ENCODE measurements at regions not wholly inside any gene's neighbourhood (a gene's known extent, or its start where the extent isn't known, plus 50 kb on each side); places are given as distances from the start of the nearest gene placed in this dataset.

GRCh38 chr13:67643516-67644055, 413.4 kb upstream of the PCDH9 start:
- no peak for ATAC-seq
- no peak for DNase-seq (ENCODE audit: low spot score)

GRCh38 chr13:67642657-67643056, 412.5 kb upstream of the PCDH9 start:
- ATAC-seq (no peak), DNase-seq (ENCODE audit: low spot score) (no peak)

GRCh38 chr13:67635754-67636153, 405.6 kb upstream of the PCDH9 start:
- no peak for DNase-seq (ENCODE audit: low spot score)
- ATAC-seq, result no peak

GRCh38 chr13:67632590-67632989, 402.5 kb upstream of the PCDH9 start:
- DNase-seq (ENCODE audit: low spot score), result no peak
- no peak for ATAC-seq

GRCh38 chr13:67630640-67631039, 400.5 kb upstream of the PCDH9 start:
- DNase-seq (ENCODE audit: low spot score) (no peak), ATAC-seq (no peak)

GRCh38 chr13:67623630-67624029, 393.5 kb upstream of the PCDH9 start:
- ATAC-seq (no peak), DNase-seq (ENCODE audit: low spot score) (no peak)

- ATAC-seq, result no peak
- no peak for DNase-seq (ENCODE audit: low spot score)
Measured at GRCh38 chr13:67620665-67621064, 390.5 kb upstream of the PCDH9 start.

GRCh38 chr13:67619995-67620380, 389.9 kb upstream of the PCDH9 start:
- ATAC-seq, result no peak
- DNase-seq (ENCODE audit: low spot score), result no peak

- DNase-seq (ENCODE audit: low spot score) (no peak), ATAC-seq (no peak)
Measured at GRCh38 chr13:67619351-67619994, 389.3 kb upstream of the PCDH9 start.

GRCh38 chr13:67614579-67614978, 384.4 kb upstream of the PCDH9 start:
- DNase-seq (ENCODE audit: low spot score), result no peak
- no peak for ATAC-seq

- ATAC-seq, result no peak
- no peak for DNase-seq (ENCODE audit: low spot score)
Measured at GRCh38 chr13:67614013-67614412, 383.9 kb upstream of the PCDH9 start.

- ATAC-seq, result no peak
- no peak for DNase-seq (ENCODE audit: low spot score)
Measured at GRCh38 chr13:67588607-67589006, 358.5 kb upstream of the PCDH9 start.

- DNase-seq (ENCODE audit: low spot score), result no peak
- no peak for ATAC-seq
Measured at GRCh38 chr13:67577361-67577760, 347.2 kb upstream of the PCDH9 start.

GRCh38 chr13:67574320-67575233, 344.4 kb upstream of the PCDH9 start:
- DNase-seq (ENCODE audit: low spot score), result no peak
- ATAC-seq, result no peak

GRCh38 chr13:67568205-67568604, 338.1 kb upstream of the PCDH9 start:
- DNase-seq (ENCODE audit: low spot score) (no peak), ATAC-seq (no peak)

GRCh38 chr13:67557642-67558241, 327.6 kb upstream of the PCDH9 start:
- no peak for ATAC-seq

GRCh38 chr13:67557118-67557517, 327.0 kb upstream of the PCDH9 start:
- ATAC-seq (no peak), DNase-seq (ENCODE audit: low spot score) (no peak)

More at GRCh38 chr13:67557642-67558241, 327.6 kb upstream of the PCDH9 start:
- DNase-seq (ENCODE audit: low spot score), result no peak

- DNase-seq (ENCODE audit: low spot score), result no peak
- ATAC-seq, result no peak
Measured at GRCh38 chr13:67554746-67555452, 324.8 kb upstream of the PCDH9 start.

- DNase-seq (ENCODE audit: low spot score) (no peak), ATAC-seq (no peak)
Measured at GRCh38 chr13:67554286-67554685, 324.1 kb upstream of the PCDH9 start.

- no peak for ATAC-seq
- no peak for DNase-seq (ENCODE audit: low spot score)
Measured at GRCh38 chr13:67549331-67549730, 319.2 kb upstream of the PCDH9 start.

GRCh38 chr13:67538906-67539305, 308.8 kb upstream of the PCDH9 start:
- ATAC-seq (no peak), DNase-seq (ENCODE audit: low spot score) (no peak)

Measured in left lobe of liver (tissue), 2 donors.